ENCODE measurements at regions not wholly inside any gene's neighbourhood (a gene's known extent, or its start where the extent isn't known, plus 50 kb on each side); places are given as distances from the start of the nearest gene placed in this dataset.
A peak's percentile ranks its signal among the peaks of the same experiment; 100 is the strongest.

- DNase-seq (ENCODE audit: low read depth in 2 of 2): no peak
Observed at GRCh38 chr7:340979-341694, 51.2 kb downstream of the FOXL3 start.

GRCh38 chr7:341841-342638 lies 52.1 kb downstream of the FOXL3 start:
- DNase-seq (ENCODE audit: low read depth in 2 of 2): no peak

- no peak for DNase-seq (ENCODE audit: low read depth in 2 of 2)
Observed at GRCh38 chr7:342681-343216, 52.8 kb downstream of the FOXL3 start.

- no peak for DNase-seq (ENCODE audit: low read depth in 2 of 2)
Observed at GRCh38 chr7:343227-343822, 53.4 kb downstream of the FOXL3 start.

GRCh38 chr7:343864-344607 lies 54.1 kb downstream of the FOXL3 start:
- no peak for DNase-seq (ENCODE audit: low read depth in 2 of 2)

- DNase-seq (ENCODE audit: low read depth in 2 of 2): no peak
Observed at GRCh38 chr7:344608-344994, 54.6 kb downstream of the FOXL3 start.

GRCh38 chr7:346116-346898 lies 56.3 kb downstream of the FOXL3 start:
- no peak for DNase-seq (ENCODE audit: low read depth in 2 of 2)

- no peak for DNase-seq (ENCODE audit: low read depth in 2 of 2)
Observed at GRCh38 chr7:347001-347590, 57.1 kb downstream of the FOXL3 start.

GRCh38 chr7:347644-348479 lies 57.9 kb downstream of the FOXL3 start:
- no peak for DNase-seq (ENCODE audit: low read depth in 2 of 2)

GRCh38 chr7:348480-348844 lies 58.5 kb downstream of the FOXL3 start:
- no peak for DNase-seq (ENCODE audit: low read depth in 2 of 2)

GRCh38 chr7:348962-349743 lies 59.2 kb downstream of the FOXL3 start:
- DNase-seq (ENCODE audit: low read depth in 2 of 2): no peak

- DNase-seq (ENCODE audit: low read depth in 2 of 2): peak in 1 of 2 donors; percentile 43
Observed at GRCh38 chr7:351256-351655, 61.3 kb downstream of the FOXL3 start.

- DNase-seq (ENCODE audit: low read depth in 2 of 2): peak in 1 of 2 donors; percentile 19
Observed at GRCh38 chr7:351681-352480, 61.9 kb downstream of the FOXL3 start.

- DNase-seq (ENCODE audit: low read depth in 2 of 2): no peak
Observed at GRCh38 chr7:353746-354325, 63.9 kb downstream of the FOXL3 start.

- DNase-seq (ENCODE audit: low read depth in 2 of 2): no peak
Observed at GRCh38 chr7:354597-355470, 64.9 kb downstream of the FOXL3 start.

GRCh38 chr7:355568-355967 lies 65.6 kb downstream of the FOXL3 start:
- no peak for DNase-seq (ENCODE audit: low read depth in 2 of 2)

GRCh38 chr7:356087-356486 lies 66.1 kb downstream of the FOXL3 start:
- DNase-seq (ENCODE audit: low read depth in 2 of 2): no peak

All from stimulated activated CD8-positive, alpha-beta memory T cell treated with anti-CD3 and anti-CD28 coated beads, Interleukin-2, amount 100 ng/mL, for 48 hours (primary cell).